ENCODE measurements at regions not wholly inside any gene's neighbourhood (a gene's known extent, or its start where the extent isn't known, plus 50 kb on each side); places are given as distances from the start of the nearest gene placed in this dataset.
A peak's percentile ranks its signal among the peaks of the same experiment; 100 is the strongest.
"Not testable (repeated sequence)": the region's sequence is repeated elsewhere in the genome, so short reads cannot be mapped to it uniquely, and the experiment has no call there.

GRCh38 chr2:113386780-113387433 lies 50.6 kb upstream of the ZNG1B start:
- not testable (repeated sequence) for H3K9me3 ChIP-seq (ENCODE audit: control insufficient read depth, insufficient read depth, low read length); DNase-seq (ENCODE audit: low read depth in 4 of 6, low spot score in 6 of 6); H3K27ac ChIP-seq (ENCODE audit: low read depth, low read length); H3K27me3 ChIP-seq (ENCODE audit: control insufficient read depth, insufficient read depth, low read length); H3K4me3 ChIP-seq (ENCODE audit: low read depth, low read length); H3K4me1 ChIP-seq (ENCODE audit: control insufficient read depth, insufficient read depth, low read length); H3K36me3 ChIP-seq (ENCODE audit: control insufficient read depth, insufficient read depth, low read length)
- WGBS (ENCODE audit: insufficient coverage), result 60% methylated on average over 1 of the region's 6 CpGs

- not testable (repeated sequence) for DNase-seq (ENCODE audit: low read depth in 4 of 6, low spot score in 6 of 6); H3K4me1 ChIP-seq (ENCODE audit: control insufficient read depth, insufficient read depth, low read length); H3K27ac ChIP-seq (ENCODE audit: low read depth, low read length); H3K27me3 ChIP-seq (ENCODE audit: control insufficient read depth, insufficient read depth, low read length); H3K36me3 ChIP-seq (ENCODE audit: control insufficient read depth, insufficient read depth, low read length); H3K4me3 ChIP-seq (ENCODE audit: low read depth, low read length); H3K9me3 ChIP-seq (ENCODE audit: control insufficient read depth, insufficient read depth, low read length)
- no CpG with 5 or more reads among the region's 2 CpGs for WGBS (ENCODE audit: insufficient coverage)
Observed at GRCh38 chr2:113379621-113380020, 57.9 kb upstream of the ZNG1B start.

GRCh38 chr2:113376913-113377445 lies 60.5 kb upstream of the ZNG1B start:
- no peaks in the 10 kb centered on the region for H3K27me3 ChIP-seq (ENCODE audit: control insufficient read depth, insufficient read depth, low read length)
- WGBS (ENCODE audit: insufficient coverage), result no CpG with 5 or more reads among the region's 3 CpGs
- H3K4me3 ChIP-seq (ENCODE audit: low read depth, low read length), result no peak overlapping the region
- no peaks in the 10 kb centered on the region for H3K36me3 ChIP-seq (ENCODE audit: control insufficient read depth, insufficient read depth, low read length)
- no peak for DNase-seq (ENCODE audit: low read depth in 4 of 6, low spot score in 6 of 6)
- no peaks in the 10 kb centered on the region for H3K4me1 ChIP-seq (ENCODE audit: control insufficient read depth, insufficient read depth, low read length)
- no peak overlapping the region for H3K27ac ChIP-seq (ENCODE audit: low read depth, low read length)
- H3K9me3 ChIP-seq (ENCODE audit: control insufficient read depth, insufficient read depth, low read length), result no peaks in the 10 kb centered on the region

GRCh38 chr2:113376253-113376912 lies 61.1 kb upstream of the ZNG1B start:
- no peaks in the 10 kb centered on the region for H3K4me1 ChIP-seq (ENCODE audit: control insufficient read depth, insufficient read depth, low read length)
- H3K27ac ChIP-seq (ENCODE audit: low read depth, low read length), result no peak overlapping the region
- H3K4me3 ChIP-seq (ENCODE audit: low read depth, low read length), result no peak overlapping the region
- WGBS (ENCODE audit: insufficient coverage), result 100% methylated on average over 1 of the region's 2 CpGs
- no peak for DNase-seq (ENCODE audit: low read depth in 4 of 6, low spot score in 6 of 6)
- H3K9me3 ChIP-seq (ENCODE audit: control insufficient read depth, insufficient read depth, low read length), result no peaks in the 10 kb centered on the region
- H3K36me3 ChIP-seq (ENCODE audit: control insufficient read depth, insufficient read depth, low read length), result no peaks in the 10 kb centered on the region
- no peaks in the 10 kb centered on the region for H3K27me3 ChIP-seq (ENCODE audit: control insufficient read depth, insufficient read depth, low read length)

- WGBS (ENCODE audit: insufficient coverage), result 25% methylated on average over 1 of the region's 4 CpGs
- not testable (repeated sequence) for H3K4me1 ChIP-seq (ENCODE audit: control insufficient read depth, insufficient read depth, low read length); H3K4me3 ChIP-seq (ENCODE audit: low read depth, low read length); H3K36me3 ChIP-seq (ENCODE audit: control insufficient read depth, insufficient read depth, low read length); H3K27ac ChIP-seq (ENCODE audit: low read depth, low read length); DNase-seq (ENCODE audit: low read depth in 4 of 6, low spot score in 6 of 6); H3K9me3 ChIP-seq (ENCODE audit: control insufficient read depth, insufficient read depth, low read length); H3K27me3 ChIP-seq (ENCODE audit: control insufficient read depth, insufficient read depth, low read length)
Observed at GRCh38 chr2:113374857-113375256, 62.6 kb upstream of the ZNG1B start.

GRCh38 chr2:113372258-113372834 lies 65.1 kb upstream of the ZNG1B start:
- H3K9me3 ChIP-seq (ENCODE audit: control insufficient read depth, insufficient read depth, low read length); H3K27me3 ChIP-seq (ENCODE audit: control insufficient read depth, insufficient read depth, low read length); H3K4me1 ChIP-seq (ENCODE audit: control insufficient read depth, insufficient read depth, low read length); DNase-seq (ENCODE audit: low read depth in 4 of 6, low spot score in 6 of 6); H3K36me3 ChIP-seq (ENCODE audit: control insufficient read depth, insufficient read depth, low read length); H3K4me3 ChIP-seq (ENCODE audit: low read depth, low read length); H3K27ac ChIP-seq (ENCODE audit: low read depth, low read length): not testable (repeated sequence)
- WGBS (ENCODE audit: insufficient coverage), result 91% methylated on average over 13 of the region's 14 CpGs

GRCh38 chr2:113370478-113371091 lies 66.9 kb upstream of the ZNG1B start:
- H3K36me3 ChIP-seq (ENCODE audit: control insufficient read depth, insufficient read depth, low read length), result no peaks in the 10 kb centered on the region
- H3K4me1 ChIP-seq (ENCODE audit: control insufficient read depth, insufficient read depth, low read length), result no peaks in the 10 kb centered on the region
- peak; percentile 53 to 97 (median 71) for DNase-seq (ENCODE audit: low read depth in 4 of 6, low spot score in 6 of 6)
- no peak overlapping the region for H3K4me3 ChIP-seq (ENCODE audit: low read depth, low read length)
- WGBS (ENCODE audit: insufficient coverage), result 2% methylated on average over 8 of the region's 9 CpGs
- H3K27me3 ChIP-seq (ENCODE audit: control insufficient read depth, insufficient read depth, low read length), result no peaks in the 10 kb centered on the region
- H3K9me3 ChIP-seq (ENCODE audit: control insufficient read depth, insufficient read depth, low read length), result no peaks in the 10 kb centered on the region
- no peak overlapping the region for H3K27ac ChIP-seq (ENCODE audit: low read depth, low read length)

GRCh38 chr2:113370030-113370429 lies 67.5 kb upstream of the ZNG1B start:
- H3K27me3 ChIP-seq (ENCODE audit: control insufficient read depth, insufficient read depth, low read length), result no peaks in the 10 kb centered on the region
- no peaks in the 10 kb centered on the region for H3K36me3 ChIP-seq (ENCODE audit: control insufficient read depth, insufficient read depth, low read length)
- no peak for DNase-seq (ENCODE audit: low read depth in 4 of 6, low spot score in 6 of 6)
- no peaks in the 10 kb centered on the region for H3K9me3 ChIP-seq (ENCODE audit: control insufficient read depth, insufficient read depth, low read length)
- H3K27ac ChIP-seq (ENCODE audit: low read depth, low read length), result no peak overlapping the region
- H3K4me3 ChIP-seq (ENCODE audit: low read depth, low read length), result no peak overlapping the region
- H3K4me1 ChIP-seq (ENCODE audit: control insufficient read depth, insufficient read depth, low read length), result no peaks in the 10 kb centered on the region
- WGBS (ENCODE audit: insufficient coverage), result no CpG with 5 or more reads among the region's 5 CpGs

GRCh38 chr2:113368581-113368980 lies 68.9 kb upstream of the ZNG1B start:
- not testable (repeated sequence) for H3K27me3 ChIP-seq (ENCODE audit: control insufficient read depth, insufficient read depth, low read length); H3K27ac ChIP-seq (ENCODE audit: low read depth, low read length); H3K4me3 ChIP-seq (ENCODE audit: low read depth, low read length); H3K9me3 ChIP-seq (ENCODE audit: control insufficient read depth, insufficient read depth, low read length); H3K4me1 ChIP-seq (ENCODE audit: control insufficient read depth, insufficient read depth, low read length); DNase-seq (ENCODE audit: low read depth in 4 of 6, low spot score in 6 of 6); H3K36me3 ChIP-seq (ENCODE audit: control insufficient read depth, insufficient read depth, low read length)
